HCT116 (cell line): ENCODE measurements at regions not wholly inside any gene's neighbourhood (a gene's known extent, or its start where the extent isn't known, plus 50 kb on each side); places are given as distances from the start of the nearest gene placed in this dataset.

Experiments
- EZH2 ChIP-seq: fragments of 200-600 bp; sonication (generic); IDR thresholded peaks from 2 replicates; pipeline ENCODE4 v1.6.1; 2017; ENCODE audit warnings: antibody characterized with exemption, mixed run types
- EZH2phosphoT487 ChIP-seq: fragments of 200-600 bp; IDR thresholded peaks from 2 replicates; pipeline ENCODE4 v1.6.1; 2018; ENCODE audit warnings: antibody characterized with exemption, borderline replicate concordance
- REST ChIP-seq: IDR thresholded peaks from 2 replicates; pipeline ENCODE4 v1.6.1; 2012; ENCODE audit warnings: low read depth

DNA sequence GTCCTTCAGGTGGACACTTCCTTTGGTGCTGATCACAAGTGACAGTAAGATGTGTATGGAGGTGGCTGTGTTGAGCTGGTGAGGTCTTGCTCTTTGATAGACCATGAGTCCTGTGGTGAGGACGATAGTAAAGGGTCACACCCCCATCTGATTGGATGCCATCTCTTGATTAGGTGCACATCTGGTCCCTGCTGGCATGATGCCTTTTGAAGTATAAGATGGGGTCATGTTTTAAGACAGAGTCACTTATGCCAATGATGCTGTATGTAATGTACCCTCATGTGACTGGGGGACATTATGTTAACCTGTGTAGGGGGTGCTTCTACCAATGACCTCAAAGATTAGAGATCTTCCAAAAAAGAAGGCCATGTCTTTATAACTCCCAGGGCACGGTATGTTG is 644.6 kb downstream of the ACTR3B start:
- no peak for TF ChIP-seq REST
- TF ChIP-seq EZH2, result no peak
- no peak for TF ChIP-seq EZH2phosphoT487
